SU-DHL-6 (cell line): ENCODE measurements at regions not wholly inside any gene's neighbourhood (a gene's known extent, or its start where the extent isn't known, plus 50 kb on each side); places are given as distances from the start of the nearest gene placed in this dataset.

Source experiments
- H2AFZ ChIP-seq: fragments of 200-600 bp; sonication (generic); 2 replicates; pipeline ENCODE4 v1.6.1; 2014; ENCODE audit warnings: low read depth, mild to moderate bottlenecking, moderate library complexity, mixed read lengths, antibody characterized with exemption, low read length; ENCODE audit not compliant: severe bottlenecking
- H3F3A ChIP-seq: fragments of 200-600 bp; shearing (Covaris generic); 2 replicates; pipeline ENCODE4 v1.6.0; 2016; ENCODE audit warnings: antibody characterized with exemption, mild to moderate bottlenecking; ENCODE audit not compliant: insufficient read depth
- H3K27ac ChIP-seq: fragments of 200-600 bp; sonication (generic); 2 replicates; pipeline ENCODE4 v1.5.1; 2016; ENCODE audit warnings: low read depth, mild to moderate bottlenecking, low read length, moderate library complexity, mixed read lengths
- H3K27me3 ChIP-seq: fragments of 200-600 bp; sonication (generic), shearing (Covaris generic); 2 replicates; pipeline ENCODE4 v1.6.0; 2014; ENCODE audit warnings: mild to moderate bottlenecking, low read length
- H3K36me3 ChIP-seq: fragments of 200-600 bp; sonication (generic); 2 replicates; pipeline ENCODE4 v1.6.1; 2014; ENCODE audit warnings: mild to moderate bottlenecking, low read length, mixed read lengths
- H3K4me2 ChIP-seq: fragments of 300-600, 200-600 bp; shearing (Covaris generic), sonication (generic); 2 replicates; pipeline ENCODE4 v1.6.0; 2014; ENCODE audit warnings: low read length, low read depth, mild to moderate bottlenecking; ENCODE audit not compliant: poor library complexity, severe bottlenecking
- H3K4me3 ChIP-seq: fragments of 200-600 bp; sonication (generic); 2 replicates; pipeline ENCODE4 v1.5.1; 2014; ENCODE audit warnings: antibody characterized with exemption, low read length, mild to moderate bottlenecking, mixed read lengths; ENCODE audit not compliant: insufficient read depth, poor library complexity, severe bottlenecking
- H3K79me2 ChIP-seq: fragments of 200-600 bp; sonication (generic); 2 replicates; pipeline ENCODE4 v1.6.1; 2014; ENCODE audit warnings: mild to moderate bottlenecking, low read length, moderate library complexity; ENCODE audit not compliant: insufficient read depth
- H3K9ac ChIP-seq: fragments of 200-600 bp; sonication (generic); 2 replicates; pipeline ENCODE4 v1.7.0; 2014; ENCODE audit warnings: mild to moderate bottlenecking, low read length
- H3K9me2 ChIP-seq: fragments of 200-600 bp; sonication (generic); replicated peaks from 2 replicates; pipeline ENCODE4 v1.6.1; 2014; ENCODE audit warnings: low read length; ENCODE audit not compliant: insufficient read depth
- H3K9me3 ChIP-seq: fragments of 200-600 bp; sonication (generic); 2 replicates; pipeline ENCODE4 v1.6.1; 2014; ENCODE audit warnings: low read length, mixed read lengths; ENCODE audit not compliant: insufficient read depth
- H4K20me1 ChIP-seq: fragments of 200-600 bp; sonication (generic); 2 replicates; pipeline ENCODE4 v1.6.1; 2014; ENCODE audit warnings: low read depth, mild to moderate bottlenecking, antibody characterized with exemption, low read length, moderate library complexity, mixed read lengths
- CTCF ChIP-seq: fragments of 200-600 bp; sonication (generic); IDR thresholded peaks from one replicate; pipeline ENCODE4 v1.5.1; 2017; ENCODE audit warnings: antibody characterized with exemption, mild to moderate bottlenecking, low read length, moderate library complexity; ENCODE audit not compliant: insufficient read depth, poor library complexity, severe bottlenecking
- EZH2phosphoT487 ChIP-seq: fragments of 200-600 bp; sonication (generic), shearing (Covaris generic); conservative IDR thresholded peaks from 2 replicates; pipeline ENCODE4 v1.6.1; 2018; ENCODE audit warnings: mild to moderate bottlenecking, antibody characterized with exemption, low read length, moderate library complexity, mixed read lengths

GRCh38 chr2:154941379-154941778 lies 242.9 kb downstream of the KCNJ3 start:
- TF ChIP-seq CTCF, result no peak
- TF ChIP-seq EZH2phosphoT487, result no peak
- Histone ChIP-seq H3K4me3 (no peak overlapping the region), H3F3A (peaks cover 6% of the 10 kb centered on the region), H3K27ac (no peak overlapping the region), H3K9me2 (no peaks in the 10 kb centered on the region), H3K27me3 (no peaks in the 10 kb centered on the region), H3K36me3 (0 out of 2 replicates have a peak, but pooled peaks cover 2% of the 10 kb centered on the region), H3K4me2 (no peak overlapping the region), H2AFZ (no peak overlapping the region), H3K9ac (no peak overlapping the region), H3K79me2 (no peaks in the 10 kb centered on the region), H4K20me1 (no peaks in the 10 kb centered on the region), H3K9me3 (no peaks in the 10 kb centered on the region)

- H3K9me2 ChIP-seq, result no peaks in the 10 kb centered on the region
- H3K27me3 ChIP-seq, result no peaks in the 10 kb centered on the region
- no peak overlapping the region for H3K27ac ChIP-seq
- peaks cover under 1% of the 10 kb centered on the region; the same call in 1 of the 2 replicates for H3F3A ChIP-seq
- H4K20me1 ChIP-seq, result no peaks in the 10 kb centered on the region
- H3K9ac ChIP-seq, result no peak overlapping the region
- H3K9me3 ChIP-seq, result no peaks in the 10 kb centered on the region
- H3K4me3 ChIP-seq, result no peak overlapping the region
- no peak for TF ChIP-seq EZH2phosphoT487
- no peaks in the 10 kb centered on the region for H3K79me2 ChIP-seq
- H2AFZ ChIP-seq, result no peak overlapping the region
- no peak overlapping the region for H3K4me2 ChIP-seq
- H3K36me3 ChIP-seq, result 0 out of 2 replicates have a peak, but pooled peaks cover 2% of the 10 kb centered on the region
Observed at GRCh38 chr2:154934213-154934612, 235.7 kb downstream of the KCNJ3 start.

GRCh38 chr2:154924531-154924930 lies 226.0 kb downstream of the KCNJ3 start:
- Histone ChIP-seq H3K9me3 (no peaks in the 10 kb centered on the region), H3K79me2 (no peaks in the 10 kb centered on the region), H3K9ac (no peak overlapping the region), H3K27me3 (no peaks in the 10 kb centered on the region), H2AFZ (peak overlapping the region; percentile 56), H3K27ac (no peak overlapping the region), H3K4me2 (no peak overlapping the region), H3F3A (no peaks in the 10 kb centered on the region), H3K36me3 (no peaks in the 10 kb centered on the region), H3K9me2 (no peaks in the 10 kb centered on the region), H4K20me1 (no peaks in the 10 kb centered on the region), H3K4me3 (no peak overlapping the region)
- no peak for TF ChIP-seq EZH2phosphoT487
- TF ChIP-seq CTCF, result no peak

- Histone ChIP-seq H3K9me3 (no peaks in the 10 kb centered on the region), H3K4me3 (no peak overlapping the region), H3K27me3 (no peaks in the 10 kb centered on the region), H3K36me3 (no peaks in the 10 kb centered on the region), H3K9ac (no peak overlapping the region), H2AFZ (peak overlapping the region; percentile 18), H3K27ac (no peak overlapping the region), H3F3A (no peaks in the 10 kb centered on the region), H4K20me1 (no peaks in the 10 kb centered on the region), H3K9me2 (no peaks in the 10 kb centered on the region), H3K79me2 (no peaks in the 10 kb centered on the region), H3K4me2 (no peak overlapping the region)
- TF ChIP-seq EZH2phosphoT487 (no peak), CTCF (no peak)
Observed at GRCh38 chr2:154914561-154914960, 216.1 kb downstream of the KCNJ3 start.
